ENCODE measurements at regions not wholly inside any gene's neighbourhood (a gene's known extent, or its start where the extent isn't known, plus 50 kb on each side); places are given as distances from the start of the nearest gene placed in this dataset.

DNA sequence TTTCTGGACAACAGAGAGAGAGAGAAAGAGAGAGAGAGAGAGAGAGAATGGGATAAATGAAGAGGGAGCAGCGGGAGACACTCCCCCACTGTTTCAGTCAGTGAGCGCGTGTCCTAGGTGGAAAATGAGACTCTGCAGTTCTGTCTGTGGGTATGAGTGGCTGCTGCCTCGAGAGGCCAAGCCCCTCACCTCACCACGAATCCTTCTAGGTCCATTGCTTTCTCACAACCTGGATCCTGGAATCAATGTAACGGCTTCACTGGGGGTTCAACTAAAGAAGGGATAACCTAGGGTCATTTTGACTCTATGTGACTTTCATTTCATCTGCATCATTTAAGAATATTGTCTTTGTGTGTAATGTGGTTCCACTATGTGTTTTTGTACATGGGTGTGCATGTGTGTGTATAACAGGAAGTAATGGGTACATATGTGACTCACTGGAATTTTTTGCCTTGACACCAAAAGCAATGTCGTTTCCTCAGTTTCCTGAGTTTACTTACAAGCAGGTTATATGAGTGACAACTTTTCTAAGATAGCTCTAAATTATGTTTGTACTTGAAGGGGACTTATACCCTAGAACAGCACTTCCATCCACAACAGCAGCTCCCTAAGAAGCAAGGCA lies 221.4 kb upstream of the TRIB2 start:
- no peak for DNase-seq (ENCODE audit: low spot score)

DNA sequence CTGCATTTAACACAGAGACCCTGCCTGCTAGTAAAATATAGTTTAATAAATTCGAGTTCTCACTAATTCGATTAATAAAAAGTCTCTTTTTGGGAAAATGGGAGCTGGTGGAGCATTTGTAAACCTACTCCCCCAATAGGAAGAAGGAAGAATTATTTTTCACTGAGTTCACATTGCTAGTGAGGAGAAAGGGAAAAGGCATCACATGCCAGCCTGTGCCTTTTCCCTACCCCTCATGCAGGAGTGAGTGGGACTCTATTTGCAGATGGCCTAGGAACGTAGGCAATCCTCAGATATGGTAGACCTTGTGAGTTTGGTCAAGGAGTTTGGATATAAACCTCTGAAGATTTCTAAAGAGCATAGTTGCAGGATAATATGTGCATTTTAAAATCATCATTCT lies 218.4 kb upstream of the TRIB2 start:
- no peak for DNase-seq (ENCODE audit: low spot score)

DNA sequence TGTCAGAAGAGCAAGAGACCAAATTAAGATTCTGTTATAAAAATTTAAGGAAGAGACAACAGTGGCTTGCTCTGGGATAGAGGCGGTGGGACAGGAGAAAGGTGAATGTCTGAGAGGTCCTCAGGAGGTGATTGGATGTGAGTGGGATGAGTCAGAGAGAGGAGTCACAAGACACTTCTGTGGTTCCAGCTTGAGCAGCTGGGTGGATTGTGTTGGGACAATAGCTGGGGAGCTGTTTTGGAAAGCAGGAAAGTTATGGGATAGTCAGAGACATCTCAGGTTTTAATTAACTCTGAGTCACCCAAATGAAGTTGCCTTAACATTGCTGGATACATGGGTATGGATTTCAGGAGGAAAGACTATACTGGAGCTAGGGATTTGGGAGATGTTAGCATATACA lies 218.0 kb upstream of the TRIB2 start:
- no peak for DNase-seq (ENCODE audit: low spot score)

DNA sequence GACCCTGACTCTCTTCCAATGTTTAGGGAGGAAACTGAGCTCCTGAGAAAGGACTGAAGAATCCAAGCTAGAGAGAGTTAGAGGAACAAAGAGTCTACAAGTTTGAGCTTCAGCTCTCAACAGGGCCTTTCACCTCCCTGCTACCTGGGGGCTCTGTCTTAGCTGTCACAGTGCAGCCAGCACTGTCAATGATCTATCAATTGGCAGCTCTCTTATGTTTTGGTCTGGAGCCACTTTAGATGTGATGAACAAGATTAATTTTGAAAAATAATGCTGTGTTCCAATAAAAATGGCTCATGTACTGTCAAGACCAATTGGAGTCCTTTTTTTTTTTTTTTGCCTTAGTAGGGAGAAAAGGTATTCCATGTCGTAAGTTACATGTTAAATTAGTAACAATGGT lies 215.8 kb upstream of the TRIB2 start:
- no peak for DNase-seq (ENCODE audit: low spot score)

DNA sequence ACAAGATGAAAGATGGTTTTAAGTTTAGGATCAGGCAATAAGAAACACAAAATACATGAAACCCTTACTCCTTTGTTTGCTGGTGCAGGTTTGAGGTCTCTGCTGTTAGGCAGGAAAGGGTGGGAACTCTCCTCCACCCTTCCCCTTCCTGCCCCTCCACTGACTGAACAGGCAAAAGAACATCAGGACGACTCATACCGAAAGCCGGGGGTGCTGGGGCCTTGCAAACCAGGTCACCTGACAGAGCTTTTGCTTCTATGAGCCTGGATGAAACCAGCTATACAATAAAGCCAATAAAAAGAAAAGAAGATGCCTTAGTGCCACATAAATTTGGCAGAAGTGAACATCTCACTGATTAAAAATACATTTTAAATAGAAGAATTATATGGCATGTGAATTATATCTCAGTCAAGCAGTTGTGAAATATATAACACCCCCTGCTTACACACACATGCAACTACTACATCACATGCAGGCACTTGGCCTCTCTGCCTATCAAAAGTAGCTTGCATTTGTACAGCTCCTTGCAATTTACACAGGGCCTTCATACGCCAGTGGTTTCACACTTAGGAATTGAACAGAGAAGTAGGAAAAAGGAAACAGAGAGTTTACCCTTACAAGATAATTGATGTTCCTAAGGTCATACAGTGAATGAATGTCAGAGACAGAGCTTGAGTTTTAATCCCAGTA lies 215.1 kb upstream of the TRIB2 start:
- DNase-seq (ENCODE audit: low spot score) = no peak

DNA sequence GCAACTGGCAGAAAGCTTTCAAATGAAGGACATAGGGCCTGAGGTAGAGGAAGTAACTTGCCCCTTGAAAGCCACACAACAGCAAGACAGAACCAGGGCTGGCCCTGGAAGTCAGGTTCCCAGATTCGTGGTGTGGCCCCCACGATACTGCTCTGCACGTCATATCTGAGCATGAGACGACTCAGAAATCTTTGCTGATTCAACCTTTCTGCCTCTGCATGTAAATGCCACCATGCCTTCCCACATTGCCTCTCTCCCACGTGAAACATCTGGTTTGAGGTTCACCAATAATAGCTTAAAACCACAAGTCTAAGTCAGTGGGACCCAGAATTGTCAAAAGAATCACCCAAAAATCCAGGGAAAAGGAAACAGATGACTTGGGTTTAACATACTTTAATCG lies 214.0 kb upstream of the TRIB2 start:
- DNase-seq (ENCODE audit: low spot score) = no peak

DNA sequence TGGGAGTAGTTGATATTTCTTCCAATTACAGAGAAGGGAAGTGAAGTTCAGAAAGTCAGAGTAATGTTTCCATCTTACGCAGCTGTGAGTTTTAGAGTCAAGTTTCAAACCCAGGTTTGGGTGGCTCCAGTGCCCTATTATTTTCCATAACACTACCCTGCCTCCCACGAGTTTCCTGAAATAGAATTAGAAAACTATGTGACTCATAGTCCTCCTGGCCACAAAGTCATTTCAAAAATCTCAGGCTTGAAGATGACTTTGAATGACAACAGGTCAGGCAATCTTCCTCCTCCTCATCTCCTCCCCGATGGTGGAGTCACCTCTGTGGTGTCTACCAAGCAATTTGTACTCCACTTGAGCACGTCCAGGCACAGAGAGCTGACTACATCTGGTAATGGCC lies 212.3 kb upstream of the TRIB2 start:
- no peak for DNase-seq (ENCODE audit: low spot score)

DNA sequence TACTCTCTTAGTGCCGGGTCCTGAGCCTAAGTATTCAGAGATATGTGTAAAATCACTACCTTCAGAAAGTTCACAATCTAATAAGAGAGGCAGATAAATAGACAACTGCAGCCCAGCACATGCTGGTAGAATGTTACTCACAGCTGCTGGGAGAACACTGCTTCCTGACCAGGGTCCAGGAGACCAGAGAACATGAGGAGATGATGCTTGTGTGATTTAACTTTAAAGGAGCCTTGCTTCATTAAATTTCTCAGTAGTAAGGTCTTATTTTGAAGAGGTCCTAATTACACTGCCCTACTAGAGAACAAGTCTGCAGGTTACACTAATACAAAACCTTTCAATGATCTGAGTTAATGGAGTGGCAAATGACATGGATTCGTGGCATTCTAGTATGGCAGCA lies 209.9 kb upstream of the TRIB2 start:
- no peak for DNase-seq (ENCODE audit: low spot score)

DNA sequence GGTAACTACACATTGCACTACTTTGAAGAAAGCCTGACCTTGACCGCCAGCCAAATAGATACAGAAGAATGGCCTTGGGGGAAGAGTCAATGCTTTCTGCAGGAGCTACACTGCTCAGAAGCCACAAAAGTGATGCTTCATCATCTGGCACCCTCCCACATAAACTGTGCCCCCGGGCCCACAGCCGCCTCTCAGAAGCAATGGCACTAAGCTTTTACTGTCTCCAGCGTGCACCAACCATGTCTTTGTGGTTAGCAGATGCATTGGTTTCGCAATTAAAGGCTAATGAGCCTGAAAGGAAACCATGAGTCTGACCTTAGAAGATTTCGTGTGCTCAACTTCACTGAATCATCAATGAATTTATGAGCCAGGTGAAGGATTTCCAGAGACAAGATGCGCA lies 209.4 kb upstream of the TRIB2 start:
- DNase-seq (ENCODE audit: low spot score) = no peak

DNA sequence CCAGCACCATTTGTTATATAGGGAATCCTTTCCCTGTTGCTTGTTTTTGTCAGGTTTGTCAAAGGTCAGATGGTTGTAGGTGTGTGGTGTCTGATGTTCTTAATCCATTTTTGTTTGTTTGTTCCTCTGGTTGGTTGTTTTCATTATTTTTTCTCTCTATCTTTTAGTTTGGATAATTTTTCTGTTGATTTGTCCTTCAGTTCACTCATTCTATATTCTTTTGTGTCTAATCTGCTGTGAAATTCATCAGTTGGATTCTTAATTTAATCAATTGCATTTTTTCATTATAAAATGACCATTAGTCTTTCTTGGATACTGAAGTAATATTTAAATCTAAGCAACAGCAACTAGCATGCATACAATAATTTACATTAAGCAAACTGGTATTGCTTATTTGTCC lies 206.7 kb upstream of the TRIB2 start:
- DNase-seq (ENCODE audit: low spot score) = no peak

DNA sequence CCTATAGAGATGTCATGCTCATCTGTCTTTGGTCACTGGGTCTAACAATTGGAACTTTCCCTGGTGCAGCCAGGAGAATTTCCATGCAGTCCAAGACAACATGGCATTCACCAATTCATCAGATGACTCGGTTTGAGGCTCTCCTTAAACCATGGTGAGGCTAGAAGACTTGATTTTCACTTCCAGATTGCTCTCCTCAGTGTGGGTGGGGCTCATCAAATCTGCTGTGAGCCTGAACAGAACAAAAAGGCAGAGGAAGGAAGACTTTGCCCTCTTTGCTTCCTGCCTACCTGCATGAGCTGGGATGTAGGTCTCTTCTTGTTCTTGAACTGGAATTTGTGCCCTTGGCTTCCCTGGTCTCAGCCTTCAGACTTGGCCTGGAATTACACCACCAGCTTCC lies 203.4 kb upstream of the TRIB2 start:
- DNase-seq (ENCODE audit: low spot score) = no peak

DNA sequence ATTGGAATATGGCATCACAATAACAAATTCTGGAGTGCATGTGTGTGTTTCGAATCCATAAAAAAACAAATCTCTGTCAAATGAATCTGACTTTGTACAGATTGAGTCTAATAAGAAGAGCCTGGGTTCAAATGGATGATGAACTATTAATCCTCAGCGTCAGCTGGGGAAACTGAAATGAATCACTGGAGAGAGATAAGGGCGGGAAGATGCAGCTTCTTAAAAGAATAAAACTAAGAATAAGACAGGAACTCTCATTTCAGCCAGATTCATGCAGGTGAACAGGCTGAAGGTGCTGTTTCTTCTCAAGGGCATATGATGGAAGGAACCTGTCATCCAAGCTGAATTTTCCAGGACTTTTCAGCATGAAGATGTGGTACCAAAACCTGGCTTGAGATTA lies 202.6 kb upstream of the TRIB2 start:
- no peak for DNase-seq (ENCODE audit: low spot score)

DNA sequence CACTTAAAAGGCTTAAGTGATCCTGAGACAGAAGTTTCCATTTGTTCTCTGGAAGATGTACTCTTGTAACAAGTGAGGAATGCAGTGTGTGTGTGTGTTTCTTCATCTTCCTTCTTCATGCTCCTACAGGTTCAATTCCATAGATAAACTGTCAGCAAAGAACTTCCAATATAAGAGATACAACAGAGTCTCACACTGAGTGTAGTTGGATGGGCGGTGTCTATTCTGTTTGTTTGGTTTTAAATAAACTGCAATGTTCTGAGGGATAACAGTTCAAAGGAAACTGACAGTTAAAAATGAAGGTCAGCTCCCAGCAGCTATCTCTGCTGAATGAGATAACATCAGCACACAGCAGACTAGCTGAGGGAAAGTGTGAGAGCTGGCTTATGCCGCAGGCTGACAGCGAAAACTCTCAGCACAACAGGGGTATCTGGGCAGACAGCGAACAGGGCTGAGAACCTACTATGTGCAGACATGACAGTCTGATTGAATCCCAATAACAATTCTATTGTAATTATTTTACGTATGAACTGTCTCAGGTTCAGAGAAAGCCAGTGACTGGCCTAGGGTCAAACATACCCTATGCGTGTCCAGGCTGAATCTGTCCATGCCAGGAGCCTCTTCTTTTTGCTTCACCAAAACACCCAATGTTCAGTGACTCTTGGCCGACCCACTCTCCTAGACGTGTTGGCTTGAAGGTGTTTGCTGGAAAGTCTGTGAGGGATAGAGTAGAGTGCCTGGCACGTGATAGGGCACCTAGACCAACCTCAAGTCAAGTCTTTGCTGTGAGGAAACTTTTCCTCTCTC lies 201.9 kb upstream of the TRIB2 start:
- no peak for DNase-seq (ENCODE audit: low spot score)

DNA sequence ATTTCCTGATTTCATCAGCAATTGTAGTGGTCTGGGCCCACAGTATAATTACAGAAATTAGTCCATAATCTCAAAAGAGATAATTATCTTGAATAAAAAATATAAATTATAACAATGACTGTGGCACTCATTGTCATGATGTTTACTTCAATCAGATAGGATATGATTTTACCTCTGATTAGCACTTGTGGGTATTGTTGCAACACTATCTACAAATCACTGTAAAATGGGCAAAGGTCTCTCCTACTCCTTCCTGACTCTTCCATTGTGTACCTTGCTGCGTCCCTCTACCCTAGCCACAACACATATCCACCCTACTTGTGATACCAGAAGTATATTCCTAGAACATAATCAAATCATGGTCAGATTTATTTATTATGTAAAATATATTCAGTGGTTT lies 200.9 kb upstream of the TRIB2 start:
- no peak for DNase-seq (ENCODE audit: low spot score)

DNA sequence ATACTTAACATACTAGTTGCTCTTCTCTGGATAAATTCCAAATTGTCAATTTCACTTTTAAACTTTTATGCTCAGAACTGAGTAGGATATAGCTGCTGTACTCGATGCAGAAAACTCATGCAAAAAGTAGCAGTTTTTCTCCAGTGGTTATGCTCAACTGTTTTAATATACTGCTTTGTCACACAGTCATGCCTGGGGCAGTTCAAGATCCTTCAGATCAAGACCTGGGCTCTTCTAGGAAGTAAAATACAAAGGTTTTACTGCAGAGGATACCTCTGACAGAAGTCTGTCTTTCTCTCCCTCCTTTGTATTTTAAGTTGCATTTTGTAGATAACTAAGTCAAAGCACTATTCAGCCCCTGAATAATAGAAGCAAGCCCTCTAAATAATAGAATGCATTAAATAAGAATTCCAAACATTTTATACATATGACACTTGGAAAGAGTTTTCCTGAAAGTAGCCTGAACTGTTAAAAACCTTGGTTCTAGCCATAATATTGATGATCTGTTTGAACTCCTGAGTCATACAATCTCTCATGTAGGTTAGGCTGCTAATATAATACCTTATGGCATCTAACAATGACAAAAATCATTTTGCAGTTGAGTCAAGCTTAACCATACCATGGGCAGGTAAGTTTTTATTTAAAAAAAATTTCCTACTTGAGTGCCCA lies 183.3 kb upstream of the TRIB2 start:
- no peak for DNase-seq (ENCODE audit: low spot score)

DNA sequence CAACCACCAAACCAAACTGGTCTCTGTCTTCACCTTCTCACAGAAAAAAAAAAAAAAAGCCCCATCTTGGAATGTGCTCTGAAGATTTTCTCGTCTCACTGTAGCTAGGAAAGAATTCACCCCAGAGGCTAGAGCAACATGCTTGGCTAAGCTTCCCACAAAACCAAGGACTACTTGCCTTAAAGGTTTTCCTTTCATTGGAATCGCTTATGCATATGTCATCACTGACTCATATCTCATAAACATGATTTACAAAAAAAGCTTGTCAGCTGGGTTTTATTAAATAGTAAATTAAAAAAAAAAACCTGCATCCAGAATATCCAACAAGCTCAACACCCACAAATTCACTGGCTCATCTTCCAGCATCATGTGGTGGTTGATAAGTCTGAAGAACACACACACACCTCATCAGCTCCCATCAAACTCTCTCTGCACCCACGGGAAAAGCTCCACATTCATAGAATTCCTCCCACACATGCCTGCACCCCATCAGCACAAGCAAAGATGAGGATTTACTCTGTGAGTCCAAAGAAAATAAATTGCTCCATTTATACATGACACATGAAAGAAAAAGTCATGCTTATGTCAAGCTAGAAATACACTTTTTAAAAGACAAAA lies 182.0 kb upstream of the TRIB2 start:
- no peak for DNase-seq (ENCODE audit: low spot score)

DNA sequence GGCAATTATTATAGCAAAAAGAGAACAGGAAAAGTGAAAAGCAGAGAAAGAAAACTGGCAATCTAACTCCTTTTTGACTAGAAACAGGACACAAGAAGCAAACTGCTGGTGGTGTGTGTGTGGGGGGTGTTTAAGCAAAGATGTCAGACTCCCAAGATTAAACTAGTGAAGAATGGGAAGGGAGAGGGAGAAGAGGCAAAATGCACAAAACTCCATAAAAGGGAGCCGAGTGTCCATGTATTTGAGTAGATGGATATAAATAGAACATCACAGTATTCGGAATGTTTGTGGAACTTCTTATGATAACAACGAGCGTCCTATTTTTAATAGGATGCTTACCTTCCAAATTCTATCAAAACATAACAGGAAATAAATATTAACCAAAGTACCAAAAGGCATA lies 179.8 kb upstream of the TRIB2 start:
- no peak for DNase-seq (ENCODE audit: low spot score)

DNA sequence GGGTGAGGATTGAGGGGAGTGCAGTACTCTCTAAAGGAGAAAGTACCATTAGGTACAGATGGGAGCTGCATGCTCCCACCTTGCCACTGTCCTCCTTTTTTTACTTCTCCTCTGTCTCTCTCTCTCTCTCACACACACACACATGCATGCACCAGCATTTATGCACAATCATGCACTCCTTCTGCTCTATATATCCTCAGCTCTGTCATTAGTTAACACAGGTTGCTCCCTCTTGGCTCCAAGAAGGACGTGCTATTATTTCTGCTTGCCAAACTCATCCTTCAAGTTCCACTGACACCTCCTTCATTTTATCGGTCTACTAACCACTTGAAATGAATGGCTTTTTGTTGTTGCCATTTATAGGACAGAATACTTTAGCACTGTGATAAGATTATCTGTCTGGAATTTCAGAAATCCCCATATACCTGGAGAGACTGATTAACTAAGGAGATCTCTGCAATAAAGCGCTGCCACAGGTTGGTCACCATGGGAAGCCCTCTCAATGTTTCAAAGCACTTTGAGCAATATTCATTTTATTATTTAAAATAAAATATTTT lies 178.5 kb upstream of the TRIB2 start:
- no peak for DNase-seq (ENCODE audit: low spot score)

DNA sequence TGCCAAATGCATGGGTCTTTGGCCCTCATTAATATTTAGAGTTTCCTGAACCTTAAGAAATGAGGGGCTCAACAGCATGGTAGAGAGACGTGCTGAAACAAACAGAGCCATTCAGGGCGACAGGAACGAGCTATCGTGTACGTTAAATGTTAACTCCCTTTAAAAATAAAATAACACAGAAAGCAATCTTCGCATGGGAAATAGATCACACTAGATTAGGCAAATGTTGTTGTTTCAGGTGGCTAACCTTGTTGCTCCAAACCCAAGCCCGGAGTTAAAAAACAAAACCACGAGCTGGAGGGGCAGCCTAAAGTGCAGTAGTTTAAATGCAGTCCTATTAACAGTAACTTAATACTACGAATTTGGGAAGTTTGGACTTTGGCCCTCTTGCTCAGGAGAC lies 177.4 kb upstream of the TRIB2 start:
- DNase-seq (ENCODE audit: low spot score) = no peak

DNA sequence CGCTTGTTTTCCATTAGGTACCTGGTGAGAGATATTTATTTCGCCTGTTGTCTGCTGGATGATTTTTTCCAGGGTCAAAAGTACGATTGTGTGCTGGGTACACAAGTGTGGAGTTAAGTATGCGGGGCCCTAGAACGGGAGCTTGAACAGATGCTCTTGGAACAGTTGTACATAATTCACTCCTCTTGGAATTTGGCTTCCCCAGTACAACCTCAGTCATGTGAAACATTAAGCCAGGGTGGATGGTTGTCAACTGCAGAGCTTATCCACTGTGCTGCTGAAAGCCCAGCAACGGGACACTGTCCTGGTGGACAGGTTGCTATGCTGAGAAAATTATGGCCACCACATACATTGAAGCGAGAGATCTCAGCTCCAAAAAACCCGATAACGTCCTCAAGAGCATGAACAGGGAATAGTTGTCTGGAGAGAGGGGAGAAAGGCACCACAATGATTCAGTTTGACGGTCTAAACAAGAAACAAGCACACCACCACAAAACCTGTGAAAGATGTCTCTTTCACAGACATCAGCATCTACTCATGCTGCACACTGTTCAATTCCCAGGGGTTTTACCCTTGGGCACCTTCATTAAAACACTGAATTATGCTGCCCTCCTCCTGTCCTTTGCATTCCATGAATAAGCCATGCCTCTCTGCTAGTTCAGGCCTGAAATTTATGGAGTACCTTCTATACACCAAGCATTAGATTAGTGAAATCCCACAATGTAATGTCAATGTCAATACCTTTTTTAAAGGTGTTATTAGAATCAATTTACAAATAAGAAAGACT lies 176.8 kb upstream of the TRIB2 start:
- no peak for DNase-seq (ENCODE audit: low spot score)

Data from hematopoietic multipotent progenitor cell treated with erythropoietin and hydrocortisone succinate and interleukin-3 and kit ligand, for 15 days (in vitro differentiated cells).